ENCODE measurements at regions not wholly inside any gene's neighbourhood (a gene's known extent, or its start where the extent isn't known, plus 50 kb on each side); places are given as distances from the start of the nearest gene placed in this dataset.

GRCh38 chr3:163573324-163573723 is 1505.0 kb downstream of the SI start:
- ChIA-PET CTCF (no interaction called here), POLR2A (ENCODE audit: low non-redundant PET) (no interaction called here)
- TF ChIP-seq, protein P1, sequence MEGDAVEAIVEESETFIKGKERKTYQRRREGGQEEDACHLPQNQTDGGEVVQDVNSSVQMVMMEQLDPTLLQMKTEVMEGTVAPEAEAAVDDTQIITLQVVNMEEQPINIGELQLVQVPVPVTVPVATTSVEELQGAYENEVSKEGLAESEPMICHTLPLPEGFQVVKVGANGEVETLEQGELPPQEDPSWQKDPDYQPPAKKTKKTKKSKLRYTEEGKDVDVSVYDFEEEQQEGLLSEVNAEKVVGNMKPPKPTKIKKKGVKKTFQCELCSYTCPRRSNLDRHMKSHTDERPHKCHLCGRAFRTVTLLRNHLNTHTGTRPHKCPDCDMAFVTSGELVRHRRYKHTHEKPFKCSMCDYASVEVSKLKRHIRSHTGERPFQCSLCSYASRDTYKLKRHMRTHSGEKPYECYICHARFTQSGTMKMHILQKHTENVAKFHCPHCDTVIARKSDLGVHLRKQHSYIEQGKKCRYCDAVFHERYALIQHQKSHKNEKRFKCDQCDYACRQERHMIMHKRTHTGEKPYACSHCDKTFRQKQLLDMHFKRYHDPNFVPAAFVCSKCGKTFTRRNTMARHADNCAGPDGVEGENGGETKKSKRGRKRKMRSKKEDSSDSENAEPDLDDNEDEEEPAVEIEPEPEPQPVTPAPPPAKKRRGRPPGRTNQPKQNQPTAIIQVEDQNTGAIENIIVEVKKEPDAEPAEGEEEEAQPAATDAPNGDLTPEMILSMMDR (conservative IDR thresholded peaks at IDR 0.05; ENCODE audit: low read depth), result no peak
- DNase-seq (ENCODE audit: low spot score), result no peak
- no peak overlapping the region for H3K27ac ChIP-seq

- ChIA-PET POLR2A (ENCODE audit: low non-redundant PET) (no interaction called here), CTCF (no interaction called here)
- no peak overlapping the region for H3K27ac ChIP-seq
- TF ChIP-seq, protein P1 (conservative IDR thresholded peaks at IDR 0.05; ENCODE audit: low read depth), result no peak
- no peak for DNase-seq (ENCODE audit: low spot score)
Observed at GRCh38 chr3:163572856-163573255, 1505.4 kb downstream of the SI start.

- TF ChIP-seq, protein P1 (conservative IDR thresholded peaks at IDR 0.05; ENCODE audit: low read depth), result no peak
- ChIA-PET CTCF (interaction anchor here (0.6 kb wide), 1 partner anchor 1345 kb away, joined by 3 read pairs; no protein-coding TSS in a partner anchor), POLR2A (ENCODE audit: low non-redundant PET) (no interaction called here)
- H3K27ac ChIP-seq, result no peak overlapping the region
- no peak for DNase-seq (ENCODE audit: low spot score)
Observed at GRCh38 chr3:163563485-163563884, 1514.8 kb downstream of the SI start.

- H3K27ac ChIP-seq, result no peak overlapping the region
- TF ChIP-seq, protein P1 (conservative IDR thresholded peaks at IDR 0.05; ENCODE audit: low read depth), result no peak
- no peak for DNase-seq (ENCODE audit: low spot score)
- CTCF ChIA-PET, result interaction anchor here (0.8 kb wide), 1 partner anchor 817 kb away, joined by 3 read pairs; no protein-coding TSS in a partner anchor
- POLR2A ChIA-PET (ENCODE audit: low non-redundant PET), result no interaction called here
Observed at GRCh38 chr3:163562625-163563024, 1515.7 kb downstream of the SI start.

- TF ChIP-seq, protein P1 (conservative IDR thresholded peaks at IDR 0.05; ENCODE audit: low read depth), result no peak
- ChIA-PET CTCF (interaction anchor here (0.7 kb wide), 1 partner anchor 83 kb away, joined by 3 read pairs; no protein-coding TSS in a partner anchor), POLR2A (ENCODE audit: low non-redundant PET) (no interaction called here)
- no peak for DNase-seq (ENCODE audit: low spot score)
- no peak overlapping the region for H3K27ac ChIP-seq
Observed at GRCh38 chr3:163561151-163561550, 1517.1 kb downstream of the SI start.

DNA sequence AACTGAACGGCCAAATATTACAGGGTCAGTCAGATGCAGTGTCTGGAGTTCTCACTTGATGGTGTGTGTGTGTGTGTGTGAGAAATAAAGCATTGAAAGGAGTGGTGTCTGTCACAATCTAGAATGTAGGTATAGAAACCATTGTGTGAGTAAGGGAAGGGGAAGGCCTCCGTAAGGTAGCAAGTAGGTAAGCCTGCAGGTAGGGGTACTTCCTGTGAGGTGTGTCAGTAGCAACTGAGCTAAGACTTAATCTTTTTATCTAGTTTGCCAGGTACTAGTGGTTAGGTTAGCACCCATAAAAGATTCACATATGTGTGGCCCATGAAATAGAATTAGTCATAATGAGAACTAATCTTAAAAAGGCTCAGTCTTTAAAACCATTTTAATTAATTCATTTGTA is 1517.8 kb downstream of the SI start:
- no peak overlapping the region for H3K27ac ChIP-seq
- TF ChIP-seq, protein P1 (conservative IDR thresholded peaks at IDR 0.05; ENCODE audit: low read depth), result no peak
- no peak for DNase-seq (ENCODE audit: low spot score)
- ChIA-PET CTCF (no interaction called here), POLR2A (ENCODE audit: low non-redundant PET) (no interaction called here)
